Putamen (tissue), 1 donor: ENCODE measurements at regions not wholly inside any gene's neighbourhood (a gene's known extent, or its start where the extent isn't known, plus 50 kb on each side); places are given as distances from the start of the nearest gene placed in this dataset.
A peak's percentile ranks its signal among the peaks of the same experiment; 100 is the strongest.
"Not testable (repeated sequence)": the region's sequence is repeated elsewhere in the genome, so short reads cannot be mapped to it uniquely, and the experiment has no call there.

Experiments
- DNase-seq: peaks from one replicate; pipeline ENCODE4 v3.0.0-alpha.2; 2016; ENCODE audit warnings: low spot score

- DNase-seq, result no peak
Observed at GRCh38 chr2:207363761-207364290, 165.9 kb upstream of the CREB1 start.

- DNase-seq, result no peak
Observed at GRCh38 chr2:207370646-207371045, 159.1 kb upstream of the CREB1 start.

- no peak for DNase-seq
Observed at GRCh38 chr2:207371877-207372276, 157.9 kb upstream of the CREB1 start.

DNA sequence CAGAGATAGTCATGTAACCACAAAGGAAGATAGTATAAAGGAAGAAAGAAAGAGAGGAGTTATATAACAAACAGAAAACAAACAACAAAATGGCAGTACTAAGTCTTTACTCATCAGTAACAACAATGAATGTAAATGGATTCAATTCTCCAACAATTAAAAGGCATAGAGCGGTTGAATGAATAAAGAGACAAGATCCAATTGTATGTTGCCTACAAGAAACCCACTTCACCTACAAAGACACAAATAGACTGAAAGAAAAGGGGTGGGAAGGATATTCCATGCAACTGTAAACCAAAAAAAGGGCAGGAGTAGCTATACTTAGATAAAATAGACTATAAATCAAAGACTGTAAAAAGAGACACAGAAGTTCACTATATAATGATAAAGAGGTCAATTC is 157.3 kb upstream of the CREB1 start:
- DNase-seq, result no peak

- DNase-seq, result no peak
Observed at GRCh38 chr2:207375207-207375875, 154.4 kb upstream of the CREB1 start.

- not testable (repeated sequence) for DNase-seq
Observed at GRCh38 chr2:207378620-207379019, 151.1 kb upstream of the CREB1 start.

- DNase-seq, result no peak
Observed at GRCh38 chr2:207385076-207385475, 144.7 kb upstream of the CREB1 start.

- no peak for DNase-seq
Observed at GRCh38 chr2:207385903-207386302, 143.9 kb upstream of the CREB1 start.

GRCh38 chr2:207387001-207387571 is 142.7 kb upstream of the CREB1 start:
- DNase-seq, result no peak

GRCh38 chr2:207390302-207391095 is 139.3 kb upstream of the CREB1 start:
- no peak for DNase-seq

DNA sequence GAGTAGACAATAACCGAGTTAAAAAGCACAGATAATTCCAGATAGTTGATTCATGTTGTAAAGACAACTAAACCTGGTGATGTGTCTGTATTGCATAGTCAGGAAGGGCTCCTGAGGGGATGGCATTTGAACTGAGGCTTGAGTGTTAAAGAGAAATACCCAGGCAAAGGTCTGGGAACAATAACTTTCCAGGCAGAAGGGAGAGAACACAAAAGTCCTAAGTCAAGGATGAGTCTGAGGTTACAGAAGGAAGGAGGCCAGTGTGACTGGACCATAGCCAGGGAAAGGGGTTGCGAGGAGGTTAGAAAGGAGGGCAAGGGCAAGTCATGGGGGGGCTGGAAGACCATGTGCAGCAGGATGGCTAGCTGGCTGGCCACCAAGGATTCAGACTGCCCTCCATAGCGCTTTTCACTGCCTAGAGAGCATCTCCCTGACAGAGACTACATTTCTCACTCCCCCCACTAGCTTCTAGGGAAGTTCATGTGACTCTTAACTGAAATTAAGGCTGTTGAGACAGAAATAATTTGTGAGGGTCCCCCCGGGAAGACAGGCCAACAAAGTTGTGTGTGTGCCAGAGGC is 135.5 kb upstream of the CREB1 start:
- no peak for DNase-seq

- DNase-seq, result no peak
Observed at GRCh38 chr2:207394812-207395534, 134.8 kb upstream of the CREB1 start.

- DNase-seq, result no peak
Observed at GRCh38 chr2:207395535-207396251, 134.1 kb upstream of the CREB1 start.

- no peak for DNase-seq
Observed at GRCh38 chr2:207397917-207398655, 131.7 kb upstream of the CREB1 start.

DNA sequence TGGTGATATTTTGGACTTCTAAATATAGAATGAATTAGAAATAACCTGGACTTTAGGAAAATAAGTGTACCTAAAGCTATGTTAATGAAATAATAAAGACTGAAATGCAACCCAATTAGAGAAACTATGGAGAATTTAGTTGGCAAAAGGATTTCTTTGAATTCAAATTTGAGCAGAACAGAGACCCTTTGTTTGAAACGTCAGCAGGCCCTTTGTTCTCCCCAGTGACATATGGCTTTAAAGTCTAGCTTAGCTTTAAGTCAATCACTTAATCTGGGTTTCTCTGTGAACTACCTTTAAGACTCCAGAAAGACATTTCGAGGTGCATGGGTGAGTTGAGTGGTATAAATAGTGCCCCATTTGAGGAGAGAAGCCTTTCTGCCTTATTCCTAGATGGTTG is 130.5 kb upstream of the CREB1 start:
- DNase-seq, result peak; percentile 20

GRCh38 chr2:207401338-207401737 is 128.4 kb upstream of the CREB1 start:
- DNase-seq, result no peak

GRCh38 chr2:207403141-207403540 is 126.6 kb upstream of the CREB1 start:
- no peak for DNase-seq

DNA sequence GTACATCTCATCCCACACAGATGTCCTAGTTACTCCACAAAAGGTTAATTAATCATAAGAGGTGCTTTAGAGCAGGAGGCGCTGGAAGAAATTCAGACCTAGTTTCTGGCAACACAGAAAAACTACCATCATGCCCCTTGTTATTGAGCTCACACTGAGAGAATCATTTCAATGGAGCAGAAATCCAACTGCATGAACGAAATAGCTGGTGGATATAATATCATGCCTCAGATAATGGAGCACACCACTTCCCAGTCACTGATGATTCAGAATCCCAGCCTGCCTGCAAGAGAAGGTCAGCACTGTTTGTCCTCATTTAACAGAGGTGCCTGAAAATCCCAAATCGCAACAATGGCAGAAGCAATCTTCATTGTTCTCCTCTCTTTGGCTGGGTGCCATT is 125.8 kb upstream of the CREB1 start:
- no peak for DNase-seq

DNA sequence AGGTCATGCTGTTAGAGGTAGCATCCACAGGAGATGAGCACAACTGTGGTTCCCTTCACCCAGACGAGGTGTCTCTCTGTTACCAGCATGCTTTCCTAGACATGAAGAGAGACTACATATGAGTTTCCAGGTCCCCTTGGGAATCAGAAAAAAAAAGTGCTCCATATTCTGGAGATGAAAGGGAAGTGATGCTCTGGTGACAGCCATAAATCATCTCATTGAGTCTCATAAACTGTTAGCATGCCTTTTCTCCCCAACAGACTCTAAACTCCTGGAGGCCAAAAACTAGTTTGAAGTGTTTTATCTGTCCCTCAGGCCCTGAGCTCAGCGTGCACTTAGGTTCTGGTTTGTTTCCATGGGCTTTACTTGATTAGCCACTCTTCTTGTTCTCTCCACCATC is 124.6 kb upstream of the CREB1 start:
- DNase-seq, result no peak

DNA sequence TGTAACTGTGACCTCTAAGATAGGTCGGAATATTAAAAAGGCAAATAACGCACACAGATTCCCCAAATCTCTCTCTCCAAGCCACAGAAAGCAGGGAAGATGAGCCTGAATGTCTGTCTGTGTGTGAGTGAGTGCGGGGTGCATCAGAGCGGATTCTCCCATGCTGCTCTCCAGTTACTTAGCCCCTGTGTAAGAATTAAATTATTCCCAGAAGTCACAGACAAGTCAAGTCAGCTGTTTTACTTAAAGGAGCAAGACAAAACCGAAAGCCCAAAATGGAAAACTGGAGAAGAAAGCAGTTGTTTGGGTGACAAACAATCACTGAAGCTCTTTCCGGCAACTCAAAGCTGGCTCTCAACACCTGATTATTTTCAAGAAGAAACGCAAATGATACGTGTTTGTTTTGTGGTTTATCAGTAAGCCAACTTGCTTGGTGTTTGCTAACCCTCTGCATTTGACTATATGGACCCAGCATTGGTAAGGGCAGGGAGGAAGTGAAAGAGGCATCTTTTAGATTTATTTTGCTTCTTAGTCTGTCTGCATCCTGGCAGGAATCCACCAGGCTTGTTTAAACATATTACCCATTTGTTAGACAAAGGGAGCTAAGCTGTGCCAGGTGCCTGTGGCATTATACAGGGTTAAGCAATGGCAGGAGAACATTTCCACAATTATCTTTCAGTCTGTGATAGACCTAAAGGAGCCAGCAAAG is 121.5 kb upstream of the CREB1 start:
- no peak for DNase-seq
